Effector CD8-positive, alpha-beta T cell (primary cell): ENCODE measurements at regions not wholly inside any gene's neighbourhood (a gene's known extent, or its start where the extent isn't known, plus 50 kb on each side); places are given as distances from the start of the nearest gene placed in this dataset.
"Not testable (repeated sequence)": the region's sequence is repeated elsewhere in the genome, so short reads cannot be mapped to it uniquely, and the experiment has no call there.

Experiments used
- DNase-seq: peaks from one replicate; lab custom pipeline; 2025; lab: John Stamatoyannopoulos, UW

GRCh38 chr4:12365869-12366268 is 937.2 kb upstream of the HS3ST1 start:
- DNase-seq = not testable (repeated sequence)

GRCh38 chr4:12360391-12360790 is 931.7 kb upstream of the HS3ST1 start:
- DNase-seq = no peak

DNA sequence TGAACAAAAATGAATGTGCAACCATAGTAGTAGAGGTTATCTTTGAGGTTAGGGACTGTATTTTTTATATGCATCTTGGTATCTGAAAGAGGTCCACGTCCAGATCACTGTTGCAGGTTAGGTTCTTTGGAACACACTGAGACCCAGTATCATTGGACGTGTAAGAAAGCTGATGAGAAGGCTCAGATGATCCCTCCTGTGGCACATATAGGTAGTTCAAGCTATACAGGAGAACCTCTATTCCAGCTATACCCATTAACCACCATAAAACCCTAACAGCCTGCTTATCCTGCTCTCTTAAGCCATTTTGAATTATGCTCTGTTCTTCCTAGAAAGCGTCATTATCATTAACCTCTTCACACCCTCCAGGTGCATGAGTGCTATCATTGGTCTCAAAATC is 930.7 kb upstream of the HS3ST1 start:
- DNase-seq = no peak

DNA sequence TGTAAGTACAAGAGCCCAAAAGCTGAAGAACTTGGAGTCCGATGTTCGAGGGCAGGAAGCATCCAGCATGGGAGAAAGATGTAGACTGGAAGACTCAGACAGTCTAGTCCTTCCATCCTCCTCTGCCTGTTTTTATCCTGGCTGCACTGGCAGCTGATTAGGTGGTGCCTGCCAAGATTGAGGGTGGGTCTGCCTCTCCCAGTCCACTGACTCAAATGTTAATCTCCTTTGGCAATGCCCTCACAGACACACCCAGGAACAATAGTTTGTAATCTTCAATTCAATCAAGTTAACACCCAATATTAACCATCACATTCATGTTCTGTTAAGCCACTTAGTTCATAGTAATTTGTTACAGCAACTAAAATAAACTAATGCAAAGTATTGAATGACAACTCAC is 904.4 kb upstream of the HS3ST1 start:
- not testable (repeated sequence) for DNase-seq

DNA sequence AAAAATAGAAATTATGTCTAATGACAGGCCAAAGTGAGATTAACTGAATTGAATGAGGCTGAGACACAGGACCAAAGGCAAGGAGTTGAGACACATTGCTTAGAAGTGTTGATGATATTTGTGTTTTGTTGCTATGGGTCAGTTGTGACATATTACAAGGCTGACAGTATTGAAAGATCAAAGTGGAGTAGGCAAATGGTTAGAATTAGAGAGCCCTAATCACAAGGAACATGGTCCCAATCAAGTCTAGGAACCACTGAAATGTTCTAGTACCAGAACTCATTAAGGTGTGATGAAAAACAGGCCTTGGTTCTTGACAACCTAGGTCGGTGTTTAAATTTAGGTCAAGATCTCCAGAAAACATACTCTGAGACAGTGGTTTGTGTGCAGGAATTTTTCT is 896.3 kb upstream of the HS3ST1 start:
- no peak for DNase-seq

- no peak for DNase-seq
These were observed 891.1 kb upstream of the HS3ST1 start for GRCh38 chr4:12319765-12320164.

- no peak for DNase-seq
These were observed 876.2 kb upstream of the HS3ST1 start for GRCh38 chr4:12304905-12305304.

DNA sequence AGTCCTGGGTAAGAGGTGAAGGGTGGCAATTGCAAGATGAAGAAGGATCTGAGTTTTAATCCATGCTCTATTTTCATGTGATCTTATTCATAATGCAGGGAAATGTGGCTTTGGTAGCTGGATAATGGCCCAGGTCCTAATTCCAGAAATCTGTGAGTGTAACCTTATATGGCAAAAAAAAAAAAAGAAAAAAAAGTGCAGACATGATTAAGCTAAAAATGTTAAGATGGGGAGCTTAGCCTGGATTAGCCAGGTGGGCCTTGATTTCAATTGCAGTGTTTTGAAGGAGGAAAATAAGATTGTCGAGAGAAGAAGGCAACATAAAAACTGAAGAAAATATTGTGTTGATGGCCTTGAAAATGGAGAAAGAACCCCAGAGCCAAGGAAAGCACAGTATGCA is 867.7 kb upstream of the HS3ST1 start:
- no peak for DNase-seq

DNA sequence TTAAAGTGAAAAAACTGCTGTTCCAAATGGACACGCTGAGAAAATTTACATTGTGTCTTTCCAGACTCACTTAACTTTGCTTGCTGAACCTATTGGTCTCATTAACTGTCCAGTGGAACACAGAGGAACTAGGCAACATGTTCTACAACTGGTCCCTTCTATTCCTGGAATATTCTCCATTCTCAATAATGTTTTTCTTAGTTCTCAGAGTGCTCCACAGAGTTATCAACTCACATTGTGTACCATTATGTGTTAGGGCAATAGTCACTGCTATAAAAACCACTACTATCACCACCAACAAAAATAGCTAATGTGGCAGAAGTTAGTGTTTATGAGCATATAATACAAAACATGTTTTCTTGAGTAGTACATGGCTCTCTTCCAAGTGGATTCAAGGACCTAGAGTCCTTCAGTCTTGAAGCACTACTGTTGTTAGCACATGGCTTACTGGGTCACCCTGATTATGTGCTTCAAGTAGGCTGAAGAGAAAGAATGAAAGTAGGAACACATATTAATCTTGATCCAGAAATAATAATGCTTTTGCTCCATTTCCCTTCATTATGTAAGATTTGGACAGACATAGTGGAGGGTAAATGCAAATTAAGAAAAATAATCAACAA is 865.3 kb upstream of the HS3ST1 start:
- no peak for DNase-seq

- no peak for DNase-seq
These were observed 857.7 kb upstream of the HS3ST1 start for GRCh38 chr4:12286351-12286750.

- DNase-seq = no peak
These were observed 841.9 kb upstream of the HS3ST1 start for GRCh38 chr4:12270546-12270945.

DNA sequence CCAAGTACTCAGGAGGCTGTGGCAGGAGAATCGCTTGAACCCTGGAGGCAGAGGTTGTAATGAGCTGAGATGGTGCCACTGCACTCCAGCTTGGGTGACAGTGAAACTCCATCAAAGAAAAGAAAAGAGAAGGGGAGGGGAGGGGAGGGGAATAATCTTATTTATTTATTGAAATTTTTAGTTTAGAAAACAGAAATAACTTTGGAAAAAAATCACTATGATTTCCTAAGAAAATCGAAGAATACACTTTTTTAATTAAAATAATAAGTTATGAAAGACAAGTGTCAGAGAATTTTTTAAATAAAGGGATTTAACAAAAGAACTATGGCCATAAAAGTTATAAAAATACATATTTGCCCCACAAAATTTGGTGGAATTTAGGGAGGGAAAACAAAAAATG is 836.9 kb upstream of the HS3ST1 start:
- DNase-seq = no peak

DNA sequence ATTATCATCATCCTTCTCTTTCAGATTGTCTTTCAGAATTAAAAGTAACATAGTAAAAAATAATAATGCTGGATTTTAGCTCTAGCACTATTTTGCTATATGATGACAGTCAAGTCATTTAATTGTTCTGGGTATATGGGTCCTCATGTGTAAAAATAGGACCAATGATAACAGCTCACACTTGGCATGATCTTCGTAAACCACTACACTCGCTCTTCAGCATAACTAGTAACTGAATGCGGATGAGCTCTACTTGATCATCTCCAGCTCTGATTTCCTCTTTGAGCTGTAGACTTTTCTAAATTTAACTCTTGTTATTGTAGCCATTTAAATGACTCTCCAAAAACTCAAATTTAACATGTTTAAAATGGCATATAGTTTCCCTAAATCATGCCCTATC is 831.8 kb upstream of the HS3ST1 start:
- no peak for DNase-seq

- no peak for DNase-seq
These were observed 816.3 kb upstream of the HS3ST1 start for GRCh38 chr4:12244973-12245372.

DNA sequence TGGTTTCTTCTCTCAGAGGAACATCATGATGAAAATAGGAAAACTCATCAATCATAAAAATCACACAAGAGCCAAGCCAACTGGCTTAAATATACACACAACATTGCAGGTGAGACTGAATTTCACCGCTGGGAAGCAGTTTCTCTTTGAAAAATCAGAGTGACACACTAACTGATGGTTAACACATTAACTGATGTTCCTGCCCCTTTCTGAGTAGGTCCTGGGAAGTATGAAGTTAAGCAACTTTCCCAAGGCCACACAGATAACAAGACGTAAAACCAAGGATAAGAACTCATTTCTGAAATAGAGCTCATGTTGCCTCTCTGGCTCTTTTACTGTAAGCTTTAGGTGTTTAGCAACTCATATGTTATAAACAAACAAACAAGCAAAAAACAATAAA is 813.7 kb upstream of the HS3ST1 start:
- DNase-seq = no peak

DNA sequence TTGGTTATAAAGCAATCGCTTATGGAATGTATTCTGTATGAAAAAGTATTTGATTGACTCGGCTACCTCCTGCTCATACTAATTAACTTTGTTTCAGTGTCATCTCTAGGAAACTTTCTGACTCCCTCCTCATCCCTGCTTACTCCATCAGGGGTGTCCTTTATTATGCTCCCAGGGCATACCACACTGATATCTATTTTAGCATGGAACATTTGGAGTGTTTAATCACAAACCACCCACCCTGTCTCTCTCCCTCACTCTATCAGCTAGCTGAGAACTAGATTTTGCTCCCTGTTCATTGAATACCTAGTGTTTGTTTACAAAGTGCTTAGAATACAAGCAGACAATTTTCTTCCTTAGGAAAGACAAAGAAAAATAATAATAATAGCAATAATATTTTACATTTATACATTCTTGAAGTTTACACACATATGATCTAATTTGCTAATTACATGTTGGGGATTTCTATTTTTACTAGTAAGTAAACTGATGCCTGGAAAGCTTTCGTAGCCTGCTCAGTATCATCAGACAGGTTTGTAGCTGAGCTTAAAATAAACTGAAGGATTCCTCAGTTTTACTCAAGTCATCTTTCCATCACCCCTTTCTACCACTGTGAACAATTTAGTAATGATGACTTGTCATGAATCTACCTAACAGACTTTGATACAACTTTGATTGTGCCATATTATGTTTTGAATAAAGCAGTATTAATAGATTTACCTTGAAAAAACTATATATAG is 811.4 kb upstream of the HS3ST1 start:
- no peak for DNase-seq

- no peak for DNase-seq
These were observed 802.4 kb upstream of the HS3ST1 start for GRCh38 chr4:12231098-12231497.

DNA sequence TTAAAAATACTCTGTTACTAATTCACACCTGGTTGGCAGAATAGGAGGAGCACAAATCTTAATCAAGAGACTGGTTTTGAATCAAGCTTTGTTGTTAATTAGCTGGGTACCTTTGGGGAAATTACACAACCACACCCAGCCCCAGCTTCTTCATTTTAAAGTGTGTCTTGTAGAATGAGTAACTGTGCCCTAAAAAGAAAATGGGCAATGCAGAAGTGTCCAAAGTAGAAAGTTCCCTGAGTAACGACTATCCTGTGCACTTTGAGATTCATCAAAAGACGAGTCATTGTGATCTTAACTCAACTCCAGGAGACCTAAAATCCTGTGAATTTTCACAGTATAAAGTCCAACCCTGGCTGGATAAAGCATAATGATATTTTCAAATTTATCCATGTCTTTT is 792.3 kb upstream of the HS3ST1 start:
- DNase-seq = no peak

GRCh38 chr4:12211636-12212035 is 782.9 kb upstream of the HS3ST1 start:
- DNase-seq = no peak

GRCh38 chr4:12207396-12207795 is 778.7 kb upstream of the HS3ST1 start:
- no peak for DNase-seq

DNA sequence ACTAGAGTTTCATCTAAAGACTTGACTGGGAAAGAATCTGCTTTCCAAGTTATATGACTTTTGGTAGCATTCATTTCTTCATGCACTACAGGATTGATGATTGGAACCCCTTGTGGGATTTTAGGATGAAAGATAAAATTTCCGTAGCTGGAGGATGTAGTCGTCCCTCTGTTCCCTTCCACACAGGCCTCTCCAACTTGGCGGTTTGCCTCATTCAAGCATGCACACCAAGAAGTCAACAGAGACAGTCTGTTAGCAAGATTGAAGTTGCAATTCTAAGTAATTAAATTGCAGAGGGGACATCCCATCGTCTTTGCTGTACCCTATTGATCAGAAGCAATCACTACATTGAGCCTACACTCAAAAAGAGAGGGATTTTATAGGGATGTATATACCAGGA is 777.4 kb upstream of the HS3ST1 start:
- DNase-seq = no peak

DNA sequence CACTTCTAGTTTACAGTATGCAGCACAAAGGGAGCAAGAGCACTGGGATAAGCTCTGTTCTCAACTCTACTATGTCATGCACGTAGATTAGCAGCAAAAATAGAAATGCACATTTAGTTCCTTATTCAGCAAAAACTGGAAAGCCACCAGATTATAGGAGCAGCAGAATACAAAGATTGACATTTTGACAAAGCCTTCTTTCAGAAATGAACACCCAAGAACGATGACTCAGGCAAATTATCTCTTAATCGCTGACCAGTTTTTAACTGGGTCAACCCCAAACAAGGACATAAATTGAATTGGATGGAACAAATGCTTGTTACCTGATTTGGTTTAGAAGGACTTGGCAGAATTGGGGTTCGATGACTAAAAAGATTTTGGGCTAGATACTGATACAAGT is 775.3 kb upstream of the HS3ST1 start:
- no peak for DNase-seq

GRCh38 chr4:12200226-12200625 is 771.5 kb upstream of the HS3ST1 start:
- DNase-seq = no peak

GRCh38 chr4:12186526-12186925 is 757.8 kb upstream of the HS3ST1 start:
- no peak for DNase-seq
